ENCODE measurements at regions not wholly inside any gene's neighbourhood (a gene's known extent, or its start where the extent isn't known, plus 50 kb on each side); places are given as distances from the start of the nearest gene placed in this dataset.
"Not testable (repeated sequence)": the region's sequence is repeated elsewhere in the genome, so short reads cannot be mapped to it uniquely, and the experiment has no call there.

DNA sequence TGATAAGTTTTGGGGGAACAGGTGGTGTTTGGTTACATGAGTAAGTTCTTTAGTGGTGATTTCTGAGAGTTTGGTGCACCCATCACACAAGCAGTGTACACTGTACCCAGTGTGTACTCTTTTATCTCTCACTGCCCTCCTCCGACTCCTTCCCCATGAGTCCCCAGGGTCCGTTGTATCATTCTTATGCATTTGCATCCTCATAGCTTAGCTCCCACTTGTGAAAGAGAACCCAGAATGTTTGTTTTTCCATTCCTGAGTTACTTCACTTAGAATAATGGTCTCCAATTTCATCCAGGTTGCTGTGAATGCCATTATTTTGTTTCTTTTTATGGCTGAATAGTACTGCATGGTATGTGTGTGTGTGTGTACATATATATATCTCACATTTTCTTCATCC, 295.8 kb upstream of the GRAMD2B start:
- TF ChIP-seq CTCF, POLR2A, EP300, POLR2AphosphoS5 (IDR thresholded peaks at IDR 0.05): not testable (repeated sequence)

Measured in suprapubic skin (tissue), 4 donors.